ENCODE measurements at regions not wholly inside any gene's neighbourhood (a gene's known extent, or its start where the extent isn't known, plus 50 kb on each side); places are given as distances from the start of the nearest gene placed in this dataset.
"Not testable (repeated sequence)": the region's sequence is repeated elsewhere in the genome, so short reads cannot be mapped to it uniquely, and the experiment has no call there.

- DNase-seq (ENCODE audit: low spot score), result no peak
Measured at GRCh38 chr5:129163810-129164378, 69.3 kb downstream of the ISOC1 start.

GRCh38 chr5:129170050-129170449 lies 75.5 kb downstream of the ISOC1 start:
- no peak for DNase-seq (ENCODE audit: low spot score)

GRCh38 chr5:129171194-129171944 lies 76.8 kb downstream of the ISOC1 start:
- no peak for DNase-seq (ENCODE audit: low spot score)

GRCh38 chr5:129172580-129172979 lies 78.0 kb downstream of the ISOC1 start:
- peak; percentile 35 for DNase-seq (ENCODE audit: low spot score)

GRCh38 chr5:129173771-129174170 lies 79.2 kb downstream of the ISOC1 start:
- DNase-seq (ENCODE audit: low spot score), result no peak

GRCh38 chr5:129174480-129174879 lies 79.9 kb downstream of the ISOC1 start:
- no peak for DNase-seq (ENCODE audit: low spot score)

GRCh38 chr5:129177451-129177850 lies 82.9 kb downstream of the ISOC1 start:
- DNase-seq (ENCODE audit: low spot score), result no peak

GRCh38 chr5:129199308-129199707 lies 104.8 kb downstream of the ISOC1 start:
- no peak for DNase-seq (ENCODE audit: low spot score)

GRCh38 chr5:129204525-129204924 lies 110.0 kb downstream of the ISOC1 start:
- DNase-seq (ENCODE audit: low spot score), result no peak

GRCh38 chr5:129216001-129216400 lies 121.5 kb downstream of the ISOC1 start:
- no peak for DNase-seq (ENCODE audit: low spot score)

- no peak for DNase-seq (ENCODE audit: low spot score)
Measured at GRCh38 chr5:129217179-129217578, 122.6 kb downstream of the ISOC1 start.

GRCh38 chr5:129223178-129223577 lies 128.6 kb downstream of the ISOC1 start:
- DNase-seq (ENCODE audit: low spot score), result no peak

GRCh38 chr5:129228577-129228976 lies 134.0 kb downstream of the ISOC1 start:
- no peak for DNase-seq (ENCODE audit: low spot score)

GRCh38 chr5:129241755-129242154 lies 147.2 kb downstream of the ISOC1 start:
- DNase-seq (ENCODE audit: low spot score), result no peak

GRCh38 chr5:129243039-129243438 lies 148.5 kb downstream of the ISOC1 start:
- DNase-seq (ENCODE audit: low spot score), result no peak

GRCh38 chr5:129244478-129244877 lies 149.9 kb downstream of the ISOC1 start:
- DNase-seq (ENCODE audit: low spot score), result peak; percentile 24

GRCh38 chr5:129245489-129245888 lies 150.9 kb downstream of the ISOC1 start:
- no peak for DNase-seq (ENCODE audit: low spot score)

GRCh38 chr5:129246088-129246487 lies 151.5 kb downstream of the ISOC1 start:
- DNase-seq (ENCODE audit: low spot score), result no peak

- no peak for DNase-seq (ENCODE audit: low spot score)
Measured at GRCh38 chr5:129249886-129250285, 155.3 kb downstream of the ISOC1 start.

- DNase-seq (ENCODE audit: low spot score), result peak; percentile 44
Measured at GRCh38 chr5:129271308-129271707, 176.8 kb downstream of the ISOC1 start.

GRCh38 chr5:129284010-129284409 lies 176.1 kb upstream of the ADAMTS19 start:
- DNase-seq (ENCODE audit: low spot score), result no peak

- DNase-seq (ENCODE audit: low spot score), result not testable (repeated sequence)
Measured at GRCh38 chr5:129294216-129294615, 165.9 kb upstream of the ADAMTS19 start.

GRCh38 chr5:129306725-129307124 lies 153.4 kb upstream of the ADAMTS19 start:
- no peak for DNase-seq (ENCODE audit: low spot score)

GRCh38 chr5:129322968-129323367 lies 137.1 kb upstream of the ADAMTS19 start:
- DNase-seq (ENCODE audit: low spot score), result no peak

Data from RKO (cell line).